ENCODE measurements at regions not wholly inside any gene's neighbourhood (a gene's known extent, or its start where the extent isn't known, plus 50 kb on each side); places are given as distances from the start of the nearest gene placed in this dataset.

GRCh38 chr4:123869286-123870215 lies 473.0 kb downstream of the SPRY1 start:
- Mint-ChIP-seq H3K27ac (no peak overlapping the region), H3K36me3 (no peaks in the 10 kb centered on the region), H3K4me1 (no peaks in the 10 kb centered on the region), H3K9me3 (no peaks in the 10 kb centered on the region), H3K4me3 (no peak overlapping the region), H3K27me3 (ENCODE audit: low read depth in 2 of 2) (no peaks in the 10 kb centered on the region)
- Histone ChIP-seq H3K4me3 (ENCODE audit: low read length) (no peak overlapping the region), H3K9me3 (ENCODE audit: control insufficient read depth, insufficient read depth, low read length) (no peaks in the 10 kb centered on the region), H3K27ac (ENCODE audit: low read length) (no peak overlapping the region), H3K36me3 (ENCODE audit: control insufficient read depth, insufficient read depth, low read length) (no peaks in the 10 kb centered on the region), H3K4me1 (ENCODE audit: control insufficient read depth, insufficient read depth, low read length) (no peaks in the 10 kb centered on the region), H3K27me3 (ENCODE audit: control insufficient read depth, insufficient read depth, low read length) (no peaks in the 10 kb centered on the region)
- TF ChIP-seq CTCF (IDR thresholded peaks at IDR 0.05): no peak
- WGBS (ENCODE audit: insufficient coverage): 80% methylated on average over 2 of the region's 3 CpGs
- DNase-seq (no peak), ATAC-seq (no peak)
- intact Hi-C loops (cut with micrococcal nuclease): no loop called here

GRCh38 chr4:123870216-123870876 lies 473.8 kb downstream of the SPRY1 start:
- Histone ChIP-seq H3K27me3 (ENCODE audit: control insufficient read depth, insufficient read depth, low read length) (no peaks in the 10 kb centered on the region), H3K36me3 (ENCODE audit: control insufficient read depth, insufficient read depth, low read length) (no peaks in the 10 kb centered on the region), H3K4me3 (ENCODE audit: low read length) (no peak overlapping the region), H3K27ac (ENCODE audit: low read length) (no peak overlapping the region), H3K4me1 (ENCODE audit: control insufficient read depth, insufficient read depth, low read length) (no peaks in the 10 kb centered on the region), H3K9me3 (ENCODE audit: control insufficient read depth, insufficient read depth, low read length) (no peaks in the 10 kb centered on the region)
- Mint-ChIP-seq H3K27me3 (ENCODE audit: low read depth in 2 of 2) (no peaks in the 10 kb centered on the region), H3K9me3 (no peaks in the 10 kb centered on the region), H3K36me3 (no peaks in the 10 kb centered on the region), H3K4me1 (no peaks in the 10 kb centered on the region), H3K4me3 (no peak overlapping the region), H3K27ac (no peak overlapping the region)
- WGBS (ENCODE audit: insufficient coverage): 69% methylated on average over 3 of the region's 4 CpGs
- TF ChIP-seq CTCF (IDR thresholded peaks at IDR 0.05): no peak
- DNase-seq: no peak
- no peak for ATAC-seq
- intact Hi-C loops (cut with micrococcal nuclease): no loop called here

GRCh38 chr4:123871341-123871740 lies 474.7 kb downstream of the SPRY1 start:
- Histone ChIP-seq H3K9me3 (ENCODE audit: control insufficient read depth, insufficient read depth, low read length) (no peaks in the 10 kb centered on the region), H3K4me1 (ENCODE audit: control insufficient read depth, insufficient read depth, low read length) (no peaks in the 10 kb centered on the region), H3K4me3 (ENCODE audit: low read length) (no peak overlapping the region), H3K27ac (ENCODE audit: low read length) (no peak overlapping the region), H3K27me3 (ENCODE audit: control insufficient read depth, insufficient read depth, low read length) (no peaks in the 10 kb centered on the region), H3K36me3 (ENCODE audit: control insufficient read depth, insufficient read depth, low read length) (no peaks in the 10 kb centered on the region)
- Mint-ChIP-seq H3K4me3 (no peak overlapping the region), H3K9me3 (no peaks in the 10 kb centered on the region), H3K27me3 (ENCODE audit: low read depth in 2 of 2) (peaks cover 0 to under 1% of the 10 kb centered on the region in 2 donors), H3K27ac (no peak overlapping the region), H3K36me3 (no peaks in the 10 kb centered on the region), H3K4me1 (no peaks in the 10 kb centered on the region)
- ATAC-seq: no peak
- 85% methylated on average over 6 of the region's 6 CpGs for WGBS (ENCODE audit: insufficient coverage)
- TF ChIP-seq CTCF (IDR thresholded peaks at IDR 0.05): no peak
- DNase-seq: no peak
- intact Hi-C loops (cut with micrococcal nuclease): no loop called here
